ENCODE measurements at regions not wholly inside any gene's neighbourhood (a gene's known extent, or its start where the extent isn't known, plus 50 kb on each side); places are given as distances from the start of the nearest gene placed in this dataset.
A peak's percentile ranks its signal among the peaks of the same experiment; 100 is the strongest.

- no peaks in the 10 kb centered on the region for H3K36me3 ChIP-seq
- TF ChIP-seq CTCF (IDR thresholded peaks at IDR 0.05), result no peak
- no peaks in the 10 kb centered on the region for H3K27me3 ChIP-seq
- DNase-seq (no peak), ATAC-seq (no peak)
- H3K9me3 ChIP-seq, result no peaks in the 10 kb centered on the region
- no peak overlapping the region for H3K4me3 ChIP-seq
- H3K27ac ChIP-seq, result no peak overlapping the region
- no peaks in the 10 kb centered on the region for H3K4me1 ChIP-seq
- intact Hi-C loops (cut with DNase I), result no loop called here
Observed at GRCh38 chr7:81317741-81318140, 398.9 kb upstream of the SEMA3C start.

DNA sequence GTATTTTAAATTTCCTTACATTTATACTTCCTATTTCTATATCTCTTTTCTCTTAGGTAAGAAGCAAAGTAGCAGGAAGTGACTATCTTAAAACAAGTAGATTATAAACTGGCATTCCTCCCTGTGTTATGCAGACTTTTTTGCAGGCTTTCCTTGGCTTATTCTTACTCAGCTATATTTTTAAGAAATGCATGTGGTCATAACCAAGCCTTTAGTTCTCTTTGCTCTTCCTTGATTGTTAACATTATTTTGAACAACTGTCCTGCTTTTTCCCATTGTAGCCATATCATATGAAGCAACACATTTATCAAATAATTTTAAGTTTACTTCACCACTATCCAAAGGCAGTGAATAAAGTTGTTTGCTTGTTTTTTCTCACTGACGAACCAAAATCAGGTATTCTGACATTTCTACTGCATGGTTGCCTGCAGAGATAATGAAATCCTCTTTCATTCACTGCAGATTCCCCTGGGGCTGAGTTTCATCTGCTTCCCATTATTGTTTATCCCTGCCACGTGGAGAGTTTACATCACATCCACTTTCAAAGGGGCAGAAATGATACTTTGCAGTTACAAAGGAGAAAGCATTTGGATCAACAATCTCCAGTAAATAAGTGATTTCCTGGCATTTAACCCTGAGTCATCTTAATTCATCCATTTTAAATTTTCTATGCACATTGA lies 389.9 kb upstream of the SEMA3C start:
- no peak for TF ChIP-seq CTCF (IDR thresholded peaks at IDR 0.05)
- Histone ChIP-seq H3K27ac (no peak overlapping the region), H3K36me3 (no peaks in the 10 kb centered on the region), H3K4me1 (no peaks in the 10 kb centered on the region), H3K9me3 (no peaks in the 10 kb centered on the region), H3K4me3 (no peak overlapping the region), H3K27me3 (no peaks in the 10 kb centered on the region)
- DNase-seq (no peak), ATAC-seq (no peak)
- intact Hi-C loops (cut with DNase I), result no loop called here

GRCh38 chr7:81301815-81302214 lies 383.0 kb upstream of the SEMA3C start:
- no peak for TF ChIP-seq CTCF (IDR thresholded peaks at IDR 0.05)
- Histone ChIP-seq H3K9me3 (no peaks in the 10 kb centered on the region), H3K36me3 (no peaks in the 10 kb centered on the region), H3K27me3 (no peaks in the 10 kb centered on the region), H3K4me1 (peaks cover 3 to 15% of the 10 kb centered on the region in 2 donors), H3K27ac (no peak overlapping the region), H3K4me3 (no peak overlapping the region)
- intact Hi-C loops (cut with DNase I), result no loop called here
- no peak for DNase-seq
- ATAC-seq, result peak; percentile 59

- Histone ChIP-seq H3K9me3 (no peaks in the 10 kb centered on the region), H3K27me3 (no peaks in the 10 kb centered on the region), H3K27ac (no peak overlapping the region), H3K4me3 (no peak overlapping the region), H3K4me1 (peaks cover 3 to 15% of the 10 kb centered on the region in 2 donors), H3K36me3 (no peaks in the 10 kb centered on the region)
- no peak for ATAC-seq
- TF ChIP-seq CTCF (IDR thresholded peaks at IDR 0.05), result no peak
- intact Hi-C loops (cut with DNase I), result no loop called here
- no peak for DNase-seq
Observed at GRCh38 chr7:81300753-81301152, 381.9 kb upstream of the SEMA3C start.

GRCh38 chr7:81299711-81300110 lies 380.9 kb upstream of the SEMA3C start:
- Histone ChIP-seq H3K27ac (no peak overlapping the region), H3K4me3 (no peak overlapping the region), H3K27me3 (no peaks in the 10 kb centered on the region), H3K9me3 (no peaks in the 10 kb centered on the region), H3K4me1 (peaks cover 3 to 15% of the 10 kb centered on the region in 2 donors), H3K36me3 (no peaks in the 10 kb centered on the region)
- no peak for DNase-seq
- ATAC-seq, result no peak
- no peak for TF ChIP-seq CTCF (IDR thresholded peaks at IDR 0.05)
- intact Hi-C loops (cut with DNase I), result no loop called here

Measured in left lung (tissue), 4 donors.